Adrenal gland (tissue), 9 donors: ENCODE measurements at regions not wholly inside any gene's neighbourhood (a gene's known extent, or its start where the extent isn't known, plus 50 kb on each side); places are given as distances from the start of the nearest gene placed in this dataset.

Source experiments
- DNase-seq, 7 donors: peaks; one replicate each; pipeline ENCODE4 v3.0.0-alpha.2; 2019 to 2020
- H3K27ac ChIP-seq, 5 donors: fragments of 200-600 bp; sonication (generic) in 4 of 5; 1 replicate in 3 of 5; 2 replicates in 2 of 5; pipeline versions ENCODE4 v1.5.1 to v1.8.0; 2016 to 2020; ENCODE audit warnings: mild to moderate bottlenecking in 1 of 5
- H3K27me3 ChIP-seq: fragments of 200-600 bp; 2 replicates; pipeline ENCODE4 v1.8.0; 2021
- H3K36me3 ChIP-seq, 2 donors: fragments of 200-600 bp; replicated peaks in 1 of 2; 1 replicate in 1 of 2; 2 replicates in 1 of 2; pipeline versions ENCODE4 v1.5.1 to v1.8.0; 2018 to 2022
- H3K4me1 ChIP-seq, 2 donors: fragments of 200-600 bp; replicated peaks in 1 of 2; 1 replicate in 1 of 2; 2 replicates in 1 of 2; pipeline versions ENCODE4 v1.5.1 to v1.8.0; 2018 to 2021
- H3K4me3 ChIP-seq, 4 donors: fragments of 200-600 bp; sonication (generic) in 3 of 4; one replicate each; pipeline ENCODE4 v1.5.1; 2016 to 2018
- H3K9me3 ChIP-seq, 3 donors: fragments of 200-600 bp; sonication (generic) in 1 of 3; replicated peaks in 1 of 3; 1 replicate in 2 of 3; 2 replicates in 1 of 3; pipeline versions ENCODE4 v1.5.1 to v1.8.0; 2016 to 2021
- POLR2A ChIP-seq, 2 donors: fragments of 450-650 bp; IDR thresholded peaks; one replicate each; pipeline ENCODE4 v1.6.1; 2017; ENCODE audit warnings: antibody characterized with exemption in 2 of 2, mild to moderate bottlenecking in 2 of 2, moderate library complexity in 1 of 2
- WGBS, 4 donors: extraction: QIAGEN DNeasy Blood & Tissue Kit in 2 of 4; methylation state at CpG; one replicate each; pipeline versions ENCODE4 v1.1.5 to v1.1.7; 2013 to 2017; 5-methylcytosine and 5-hydroxymethylcytosine counted together
- intact Hi-C, 2 donors: fragments of 100-400 bp; cut with DNase I; formaldehyde crosslinking; loops; one replicate each; pipeline versions ENCODE4 v1.14.1 to v1.15.0; 2022 to 2023
- TF ChIP-seq, protein P1 (sequence below), 6 experiments: fragments of 450-650 bp in 4 of 6; fragments of 200-600 bp in 2 of 6; sonication (generic) in 1 of 6; IDR thresholded peaks; 1 replicate in 5 of 6; 2 replicates in 1 of 6; pipeline versions ENCODE4 v1.5.1 to v1.8.0; 2016 to 2021; ENCODE audit warnings: antibody characterized with exemption in 6 of 6, mild to moderate bottlenecking in 2 of 6, moderate library complexity in 1 of 6
- donor health status: healthy with polysubstance abuse.
- donor health status: Bipolar disorder and iron deficiency.
- donor health status: DM: yes; HTN: yes; CAD: no.
- donor health status: DM: no; HTN: no; CAD: no.
- donor health status: DM: no; HTN: no; CAD: no.

DNA sequence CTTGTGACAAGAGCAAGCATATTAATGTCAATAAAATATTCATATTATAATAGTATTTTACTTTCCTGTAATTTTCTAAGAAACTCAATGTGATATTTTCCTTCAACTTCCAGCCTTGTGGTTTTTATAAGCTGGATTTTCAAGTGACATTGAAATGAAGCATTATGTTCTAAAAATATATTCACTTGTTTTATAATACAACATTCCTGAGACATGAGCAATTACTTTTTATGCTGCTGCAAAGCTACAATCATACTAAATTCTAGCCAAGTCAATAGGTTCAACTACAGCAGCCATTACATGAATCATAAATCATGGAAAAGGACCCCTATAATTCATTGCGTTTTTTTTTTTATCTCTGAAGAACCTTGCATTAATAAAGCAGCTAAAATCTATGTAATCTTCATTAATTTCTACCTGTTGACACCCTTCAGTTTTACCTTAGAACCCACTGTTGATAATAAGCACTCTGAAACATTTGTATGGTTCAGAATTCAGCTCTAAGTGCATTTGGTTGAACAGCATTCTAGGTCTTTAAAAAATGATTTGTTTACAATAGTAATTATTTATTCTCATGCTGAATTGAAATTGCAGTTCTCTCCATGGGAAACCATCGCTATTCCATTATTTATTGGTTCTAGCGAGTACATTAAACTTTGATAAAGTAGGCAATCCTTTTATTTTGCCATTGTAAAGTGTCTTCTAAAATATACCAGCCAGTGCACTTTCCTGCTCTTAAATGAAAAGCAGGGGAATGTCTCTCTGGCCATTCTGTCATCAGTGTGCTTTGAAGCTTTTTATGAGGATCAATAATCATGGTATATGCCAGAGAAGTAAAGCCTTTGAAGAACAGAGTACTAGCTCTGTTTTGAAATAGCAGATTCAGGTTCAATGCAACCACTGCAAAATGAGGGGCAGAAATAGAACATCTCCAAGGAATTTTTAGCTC is 132.6 kb downstream of the GNAT3 start:
- Histone ChIP-seq H3K36me3 (no peaks in the 10 kb centered on the region), H3K27ac (peak overlapping the region in 2 of 5 donors; percentile 11 to 50), H3K9me3 (no peaks in the 10 kb centered on the region), H3K27me3 (no peaks in the 10 kb centered on the region), H3K4me3 (no peak overlapping the region), H3K4me1 (peaks cover 11 to 15% of the 10 kb centered on the region in 2 donors)
- DNase-seq, result no peak
- TF ChIP-seq, protein P1, sequence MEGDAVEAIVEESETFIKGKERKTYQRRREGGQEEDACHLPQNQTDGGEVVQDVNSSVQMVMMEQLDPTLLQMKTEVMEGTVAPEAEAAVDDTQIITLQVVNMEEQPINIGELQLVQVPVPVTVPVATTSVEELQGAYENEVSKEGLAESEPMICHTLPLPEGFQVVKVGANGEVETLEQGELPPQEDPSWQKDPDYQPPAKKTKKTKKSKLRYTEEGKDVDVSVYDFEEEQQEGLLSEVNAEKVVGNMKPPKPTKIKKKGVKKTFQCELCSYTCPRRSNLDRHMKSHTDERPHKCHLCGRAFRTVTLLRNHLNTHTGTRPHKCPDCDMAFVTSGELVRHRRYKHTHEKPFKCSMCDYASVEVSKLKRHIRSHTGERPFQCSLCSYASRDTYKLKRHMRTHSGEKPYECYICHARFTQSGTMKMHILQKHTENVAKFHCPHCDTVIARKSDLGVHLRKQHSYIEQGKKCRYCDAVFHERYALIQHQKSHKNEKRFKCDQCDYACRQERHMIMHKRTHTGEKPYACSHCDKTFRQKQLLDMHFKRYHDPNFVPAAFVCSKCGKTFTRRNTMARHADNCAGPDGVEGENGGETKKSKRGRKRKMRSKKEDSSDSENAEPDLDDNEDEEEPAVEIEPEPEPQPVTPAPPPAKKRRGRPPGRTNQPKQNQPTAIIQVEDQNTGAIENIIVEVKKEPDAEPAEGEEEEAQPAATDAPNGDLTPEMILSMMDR (IDR thresholded peaks at IDR 0.05), result no peak
- no peak for TF ChIP-seq POLR2A (IDR thresholded peaks at IDR 0.05)
- intact Hi-C loops, result no loop called here
- WGBS, 4 donors, result 63 to 68% (median 66%) methylated on average over 3 of the region's 3 CpGs

DNA sequence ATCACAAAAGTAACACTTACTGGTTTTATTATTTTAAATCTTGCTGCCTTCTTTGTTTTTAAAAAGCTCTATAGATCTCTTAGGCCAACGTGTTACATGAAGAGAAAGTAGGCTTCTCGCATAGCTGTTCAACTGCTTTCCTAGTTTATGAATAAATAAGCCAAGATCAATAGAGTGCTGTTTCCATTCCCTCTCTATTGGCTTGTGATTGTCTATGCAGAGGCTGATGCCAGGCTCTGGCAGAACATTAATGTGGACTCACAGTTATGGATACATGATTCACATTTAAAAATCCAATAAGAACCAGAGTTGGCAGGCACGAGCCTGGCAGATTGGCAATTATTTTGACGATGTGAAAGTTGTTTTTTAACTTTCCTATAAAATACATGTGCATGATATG is 137.5 kb downstream of the GNAT3 start:
- Histone ChIP-seq H3K4me1 (peaks cover 9 to 10% of the 10 kb centered on the region in 2 donors), H3K27me3 (no peaks in the 10 kb centered on the region), H3K9me3 (no peaks in the 10 kb centered on the region), H3K4me3 (no peak overlapping the region), H3K36me3 (no peaks in the 10 kb centered on the region), H3K27ac (no peak overlapping the region)
- 85 to 94% (median 90%) methylated on average over 4 of the region's 4 CpGs for WGBS, 4 donors
- TF ChIP-seq POLR2A (IDR thresholded peaks at IDR 0.05), result no peak
- TF ChIP-seq, protein P1 (IDR thresholded peaks at IDR 0.05), result no peak
- intact Hi-C loops, result no loop called here
- no peak for DNase-seq

DNA sequence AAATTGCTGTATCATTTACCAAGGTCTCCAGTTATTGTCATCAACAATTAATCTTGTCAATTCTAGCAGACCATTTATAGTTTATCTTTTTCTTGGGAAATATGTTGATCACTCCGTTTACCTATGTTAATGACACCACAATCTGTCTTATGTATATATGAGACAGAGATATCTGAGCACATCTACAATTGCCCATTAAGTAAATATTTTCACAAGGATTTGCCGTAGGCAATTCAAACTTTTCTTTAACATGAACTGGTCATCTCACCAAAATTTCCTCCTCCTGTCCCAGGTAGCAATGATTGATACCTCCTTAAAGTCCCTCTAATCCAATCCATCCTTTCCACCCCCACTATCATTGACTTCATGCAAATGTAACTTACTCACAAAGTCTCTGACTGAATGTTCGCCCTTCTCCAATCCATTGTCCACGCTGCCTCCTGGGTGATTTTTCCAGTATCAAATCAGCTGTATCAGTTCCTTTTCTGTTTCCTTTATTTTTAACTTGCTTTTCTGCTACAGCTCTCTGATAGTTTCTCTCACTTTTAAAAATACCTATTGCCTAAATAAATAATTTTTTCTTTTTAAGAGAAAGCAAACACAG is 138.3 kb downstream of the GNAT3 start:
- H3K27me3 ChIP-seq, result no peaks in the 10 kb centered on the region
- no peaks in the 10 kb centered on the region for H3K36me3 ChIP-seq
- intact Hi-C loops, result no loop called here
- peaks cover under 1 to 3% of the 10 kb centered on the region in 2 donors for H3K4me1 ChIP-seq
- no peak overlapping the region for H3K27ac ChIP-seq
- no peaks in the 10 kb centered on the region for H3K9me3 ChIP-seq
- no peak for DNase-seq
- TF ChIP-seq, protein P1 (IDR thresholded peaks at IDR 0.05), result no peak
- TF ChIP-seq POLR2A (IDR thresholded peaks at IDR 0.05), result no peak
- H3K4me3 ChIP-seq, result no peak overlapping the region
- WGBS, 4 donors, result 82 to 87% (median 86%) methylated on average over 4 of the region's 4 CpGs

DNA sequence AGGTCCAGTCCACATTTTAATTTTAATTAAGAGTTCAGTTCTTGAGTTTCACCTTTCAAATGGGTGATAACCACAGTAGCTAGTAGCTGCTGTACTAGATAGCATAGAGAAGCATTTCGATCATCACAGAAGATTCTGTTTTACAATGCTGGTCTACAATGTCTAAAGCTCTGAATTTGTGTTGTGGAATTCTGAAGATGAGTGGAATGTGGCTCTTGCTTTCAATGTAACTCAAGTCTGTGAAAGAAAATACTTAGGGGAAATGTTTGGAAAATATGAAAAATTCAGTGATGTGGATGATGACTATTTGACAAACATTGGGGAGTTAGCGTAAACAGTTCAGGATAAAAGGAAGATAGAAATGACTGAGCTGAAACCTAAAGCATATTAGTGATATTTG is 139.4 kb downstream of the GNAT3 start:
- Histone ChIP-seq H3K27ac (no peak overlapping the region), H3K4me1 (no peaks in the 10 kb centered on the region), H3K9me3 (no peaks in the 10 kb centered on the region), H3K27me3 (no peaks in the 10 kb centered on the region), H3K4me3 (no peak overlapping the region), H3K36me3 (no peaks in the 10 kb centered on the region)
- TF ChIP-seq, protein P1 (IDR thresholded peaks at IDR 0.05), result no peak
- no peak for TF ChIP-seq POLR2A (IDR thresholded peaks at IDR 0.05)
- DNase-seq, result no peak
- WGBS, 4 donors, result 82 to 86% (median 84%) methylated on average over 2 of the region's 2 CpGs
- intact Hi-C loops, result no loop called here
